ENCODE measurements at regions not wholly inside any gene's neighbourhood (a gene's known extent, or its start where the extent isn't known, plus 50 kb on each side); places are given as distances from the start of the nearest gene placed in this dataset.
"Not testable (repeated sequence)": the region's sequence is repeated elsewhere in the genome, so short reads cannot be mapped to it uniquely, and the experiment has no call there.

GRCh38 chr4:22616516-22616915, 76.2 kb upstream of the GBA3 start:
- Histone ChIP-seq H3K4me2 (ENCODE audit: control insufficient read depth, insufficient read depth) (no peak overlapping the region), H3K79me2 (ENCODE audit: control insufficient read depth, insufficient read depth, low read length) (no peaks in the 10 kb centered on the region), H2AFZ (ENCODE audit: control insufficient read depth, low read depth, low read length) (no peak overlapping the region), H3K36me3 (ENCODE audit: control insufficient read depth in 2 of 2, insufficient read depth in 2 of 2, low read length in 1 of 2) (no peaks in the 10 kb centered on the region), H3K9me3 (replicated peaks; ENCODE audit: control insufficient read depth, insufficient read depth, low read length) (no peaks in the 10 kb centered on the region), H3K9ac (ENCODE audit: control insufficient read depth, insufficient read depth, low read length) (no peak overlapping the region), H3K27ac (ENCODE audit: control insufficient read depth, insufficient read depth) (no peak overlapping the region), H3K4me3 (no peak overlapping the region), H4K20me1 (ENCODE audit: control insufficient read depth, insufficient read depth) (no peaks in the 10 kb centered on the region), H3K4me1 (ENCODE audit: control insufficient read depth, insufficient read depth, low read length) (no peaks in the 10 kb centered on the region), H3K27me3 (replicated peaks in 1 of 2; ENCODE audit: control insufficient read depth in 2 of 2, insufficient read depth in 2 of 2, low read length in 1 of 2) (no peaks in the 10 kb centered on the region)
- TF ChIP-seq LARP7 (IDR thresholded peaks at IDR 0.05) (no peak), TCF7 (IDR thresholded peaks at IDR 0.05; ENCODE audit: borderline replicate concordance) (no peak), USF2 (IDR thresholded peaks at IDR 0.05; ENCODE audit: borderline replicate concordance, low read depth, low read length) (no peak), REST (IDR thresholded peaks at IDR 0.05; ENCODE audit: low read depth, low read length) (no peak), CEBPZ (IDR thresholded peaks at IDR 0.05; ENCODE audit: low read depth, low read length) (no peak), CEBPB (IDR thresholded peaks at IDR 0.05; ENCODE audit: borderline replicate concordance in 1 of 2, low read depth in 2 of 2, low read length in 2 of 2) (no peak), YBX1 (IDR thresholded peaks at IDR 0.05) (no peak), IKZF2 (IDR thresholded peaks at IDR 0.05) (no peak)
- ATAC-seq (no peak), DNase-seq (ENCODE audit: low read depth, low spot score) (no peak), FAIRE-seq (no peak)
- ChIA-PET RAD21 (ENCODE audit: unreplicated experiment) (interaction anchor here (1.0 kb wide), 1 partner anchor 67 kb away, joined by 3 read pairs; no protein-coding TSS in a partner anchor), POLR2A (no interaction called here), CTCF (interaction anchor here (1.0 to 1.6 kb wide), 3 partner anchors 13 to 206 kb away, joined by 3 to 4 read pairs (median 3); no protein-coding TSS in a partner anchor), SMC1A (ENCODE audit: uncharacterized antibody, unreplicated experiment) (interaction anchor here (1.5 kb wide), 1 partner anchor 9 kb away, joined by 4 read pairs; no protein-coding TSS in a partner anchor)
- BruUV-seq (replicated peaks), result no TSS peak
- WGBS (ENCODE audit: insufficient coverage, insufficient replicate concordance, low lambda C conversion rate, missing lambda C conversion rate), result 10% methylated on average over 3 of the region's 3 CpGs
- intact Hi-C loops (cut with micrococcal nuclease; ENCODE audit: unreplicated experiment), result no loop called here
- in situ Hi-C loops (cut with MboI), result no loop called here

DNA sequence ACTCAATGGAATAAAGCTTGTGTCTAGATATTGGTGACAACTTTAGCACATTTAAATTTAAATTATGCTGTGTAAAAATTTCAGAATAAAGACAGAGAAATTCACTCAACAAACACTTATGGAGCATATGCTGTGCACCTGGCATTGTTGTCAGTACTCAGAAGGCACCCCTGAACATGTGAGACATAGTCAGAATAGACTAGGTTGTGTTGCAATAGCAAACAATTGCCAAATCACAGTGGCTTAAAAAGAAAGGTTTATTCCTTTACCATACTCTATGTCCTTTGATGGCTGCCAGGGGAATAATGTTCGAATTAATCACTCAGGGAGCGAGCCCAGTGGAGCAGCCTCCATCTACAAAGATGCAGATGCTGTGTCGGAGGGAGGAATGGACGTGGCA, 72.6 kb upstream of the GBA3 start:
- ATAC-seq; BruUV-seq (replicated peaks); H3K27ac ChIP-seq (ENCODE audit: control insufficient read depth, insufficient read depth); SMC1A ChIA-PET (ENCODE audit: uncharacterized antibody, unreplicated experiment); H3K79me2 ChIP-seq (ENCODE audit: control insufficient read depth, insufficient read depth, low read length); H3K4me3 ChIP-seq; H3K36me3 ChIP-seq (ENCODE audit: control insufficient read depth in 2 of 2, insufficient read depth in 2 of 2, low read length in 1 of 2); H3K4me1 ChIP-seq (ENCODE audit: control insufficient read depth, insufficient read depth, low read length); CTCF ChIA-PET; H3K9me3 ChIP-seq (replicated peaks; ENCODE audit: control insufficient read depth, insufficient read depth, low read length); DNase-seq (ENCODE audit: low read depth, low spot score); H3K4me2 ChIP-seq (ENCODE audit: control insufficient read depth, insufficient read depth); intact Hi-C loops (cut with micrococcal nuclease; ENCODE audit: unreplicated experiment); POLR2A ChIA-PET; H2AFZ ChIP-seq (ENCODE audit: control insufficient read depth, low read depth, low read length); H3K27me3 ChIP-seq (replicated peaks in 1 of 2; ENCODE audit: control insufficient read depth in 2 of 2, insufficient read depth in 2 of 2, low read length in 1 of 2); in situ Hi-C loops (cut with MboI); H4K20me1 ChIP-seq (ENCODE audit: control insufficient read depth, insufficient read depth); H3K9ac ChIP-seq (ENCODE audit: control insufficient read depth, insufficient read depth, low read length): not testable (repeated sequence)
- RAD21 ChIA-PET (ENCODE audit: unreplicated experiment), result interaction anchor here (1.2 kb wide), 1 partner anchor 13 kb away, joined by 4 read pairs; no protein-coding TSS in a partner anchor
- WGBS (ENCODE audit: insufficient coverage, insufficient replicate concordance, low lambda C conversion rate, missing lambda C conversion rate), result 30% methylated on average over 4 of the region's 4 CpGs
- peak; percentile 52 for FAIRE-seq

Data from GM12878 (cell line).